ENCODE measurements at regions not wholly inside any gene's neighbourhood (a gene's known extent, or its start where the extent isn't known, plus 50 kb on each side); places are given as distances from the start of the nearest gene placed in this dataset.
"Not testable (repeated sequence)": the region's sequence is repeated elsewhere in the genome, so short reads cannot be mapped to it uniquely, and the experiment has no call there.

GRCh38 chr5:96171973-96172372, 210.3 kb upstream of the ELL2 start:
- not testable (repeated sequence) for DNase-seq (ENCODE audit: low read depth)

DNA sequence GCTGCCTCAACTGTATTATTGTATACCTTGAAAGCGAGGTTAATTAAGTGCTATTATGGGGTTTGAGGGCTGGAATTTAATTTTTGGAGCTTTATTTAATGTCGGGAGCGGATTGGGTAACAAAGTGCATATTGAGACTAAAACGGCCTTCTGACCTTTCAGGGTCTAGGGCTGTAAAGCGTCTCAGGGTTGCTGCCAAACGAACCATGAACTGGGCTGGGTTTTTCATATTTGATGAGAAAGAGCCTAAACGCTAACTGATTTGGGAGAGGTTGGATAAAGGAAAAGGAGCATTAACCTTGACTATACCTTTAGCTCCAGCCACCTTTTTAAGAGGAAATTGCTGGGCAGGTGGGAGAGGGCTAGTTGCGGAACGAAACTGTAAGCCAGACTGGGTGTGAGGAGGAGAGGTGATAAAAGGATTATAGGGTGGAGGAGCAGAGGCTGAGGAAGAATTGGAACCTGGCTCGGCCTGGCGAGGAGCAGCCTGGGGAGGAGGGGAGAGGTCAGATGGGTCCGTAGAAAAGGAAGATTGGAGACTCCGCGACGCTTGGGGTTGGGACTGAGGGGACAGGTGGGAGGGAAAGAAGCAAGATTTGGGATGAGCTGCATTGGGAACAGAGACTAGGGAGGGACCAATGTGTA, 209.0 kb upstream of the ELL2 start:
- not testable (repeated sequence) for DNase-seq (ENCODE audit: low read depth)

GRCh38 chr5:96168833-96169232, 207.2 kb upstream of the ELL2 start:
- not testable (repeated sequence) for DNase-seq (ENCODE audit: low read depth)

DNA sequence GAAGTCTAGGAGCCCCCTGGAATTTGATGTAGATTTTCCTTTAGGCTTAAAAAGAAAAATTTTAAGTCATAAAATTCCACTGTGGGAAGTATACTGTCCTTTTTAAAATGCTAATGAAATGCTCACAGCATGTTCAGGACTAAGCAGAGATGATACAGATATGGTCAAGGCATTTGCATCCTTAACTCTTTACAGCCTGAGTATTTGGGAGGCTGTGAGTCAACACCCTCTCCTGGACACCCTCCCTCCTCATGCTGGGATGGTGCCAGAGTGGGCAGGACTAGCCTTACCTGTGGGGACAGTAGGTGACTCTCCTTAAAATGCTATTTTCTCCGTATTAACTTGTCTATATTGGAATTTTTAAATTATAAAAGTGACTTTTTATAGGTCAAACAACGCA, 197.4 kb upstream of the ELL2 start:
- DNase-seq (ENCODE audit: low read depth), result no peak

DNA sequence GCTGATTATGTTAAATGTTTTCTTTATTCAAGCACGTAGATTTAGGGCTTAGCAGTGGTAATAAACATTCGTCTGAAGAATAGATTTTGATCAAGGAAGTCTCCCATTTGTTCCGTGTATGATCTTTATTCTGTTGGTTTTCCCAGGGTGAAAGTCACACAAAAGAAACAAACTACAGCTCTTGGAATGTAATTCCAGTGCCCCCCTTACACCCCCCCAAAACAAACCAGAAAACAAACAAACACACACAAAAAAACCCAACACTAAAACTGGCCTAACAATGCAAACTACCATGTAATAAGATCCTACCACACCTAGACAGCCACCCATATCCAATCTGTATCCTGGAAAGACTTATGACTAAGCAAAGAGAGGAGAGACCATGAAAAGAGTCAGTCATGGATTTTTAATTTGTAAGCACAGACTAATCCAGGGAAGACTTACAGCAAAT, 196.2 kb upstream of the ELL2 start:
- DNase-seq (ENCODE audit: low read depth), result no peak

DNA sequence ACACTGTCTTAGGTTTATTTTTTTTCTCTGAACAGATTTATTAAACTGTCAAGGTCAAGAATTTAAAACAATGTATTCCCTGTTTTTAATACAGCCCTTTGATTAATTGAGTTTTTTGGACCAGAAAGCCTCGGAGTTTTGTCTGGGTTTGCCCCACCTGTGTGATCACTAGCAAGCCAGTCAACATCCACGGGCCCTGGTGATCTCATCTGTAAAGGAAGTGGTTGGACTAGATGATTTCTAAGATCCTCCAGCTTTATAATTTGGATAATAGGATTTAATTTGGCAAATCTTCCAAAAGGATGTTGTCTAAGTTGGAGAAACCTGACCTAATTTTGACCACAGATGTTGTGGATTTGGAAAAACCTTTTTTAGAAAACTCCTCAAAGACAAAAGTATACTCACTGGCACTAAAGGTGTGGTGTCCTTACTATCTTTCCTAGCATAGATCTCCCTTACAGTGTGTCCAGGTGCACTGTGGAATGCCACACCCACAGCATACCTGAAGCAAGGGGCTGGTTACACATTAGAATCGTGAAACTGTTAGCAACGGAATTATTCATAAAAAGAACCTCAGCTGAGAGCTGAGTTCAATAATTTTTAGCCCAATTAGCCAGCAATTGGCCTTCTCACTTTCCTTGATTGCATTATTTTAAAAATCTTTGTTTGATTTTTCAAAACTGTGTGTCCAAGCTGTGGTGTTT, 195.6 kb upstream of the ELL2 start:
- DNase-seq (ENCODE audit: low read depth), result no peak

GRCh38 chr5:96155147-96155546, 193.5 kb upstream of the ELL2 start:
- no peak for DNase-seq (ENCODE audit: low read depth)

DNA sequence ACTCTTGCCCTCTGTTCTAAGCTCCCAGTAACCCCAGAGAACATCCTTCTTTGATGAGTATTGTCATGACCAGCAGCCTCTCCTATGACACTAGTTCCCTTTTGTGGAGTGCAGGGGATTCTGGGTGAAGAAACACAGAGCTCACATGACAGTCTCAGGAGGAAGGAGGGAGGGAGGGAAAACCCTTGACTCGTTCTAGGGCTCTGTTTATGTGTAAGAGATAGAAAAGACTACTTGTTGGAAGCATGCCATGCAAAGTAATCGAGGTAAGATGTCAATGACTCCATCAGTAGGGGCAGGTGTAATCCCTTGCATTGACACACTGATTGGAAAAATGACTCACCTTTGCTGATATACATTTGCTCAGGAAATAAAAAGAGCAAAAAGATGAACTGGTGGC, 190.2 kb upstream of the ELL2 start:
- no peak for DNase-seq (ENCODE audit: low read depth)

DNA sequence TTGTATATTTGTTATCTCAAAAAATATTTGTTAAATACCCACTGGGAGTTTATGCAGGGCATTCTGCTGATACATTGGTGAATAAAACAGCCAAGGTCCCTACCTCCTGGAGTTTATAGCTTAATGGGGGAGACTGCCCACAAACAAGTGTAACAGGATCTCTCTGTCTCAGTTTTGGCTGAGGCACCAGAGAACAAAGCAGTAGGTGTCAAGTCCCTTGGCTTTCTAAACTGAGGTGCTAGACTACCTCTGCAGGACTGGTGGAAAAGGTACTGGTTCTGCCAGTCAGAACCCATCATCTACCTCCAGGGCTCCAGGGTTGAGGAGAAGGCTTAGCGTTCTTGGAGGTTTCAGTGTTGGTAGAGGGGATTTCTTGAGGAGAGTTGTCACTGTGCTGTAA, 188.4 kb upstream of the ELL2 start:
- no peak for DNase-seq (ENCODE audit: low read depth)

DNA sequence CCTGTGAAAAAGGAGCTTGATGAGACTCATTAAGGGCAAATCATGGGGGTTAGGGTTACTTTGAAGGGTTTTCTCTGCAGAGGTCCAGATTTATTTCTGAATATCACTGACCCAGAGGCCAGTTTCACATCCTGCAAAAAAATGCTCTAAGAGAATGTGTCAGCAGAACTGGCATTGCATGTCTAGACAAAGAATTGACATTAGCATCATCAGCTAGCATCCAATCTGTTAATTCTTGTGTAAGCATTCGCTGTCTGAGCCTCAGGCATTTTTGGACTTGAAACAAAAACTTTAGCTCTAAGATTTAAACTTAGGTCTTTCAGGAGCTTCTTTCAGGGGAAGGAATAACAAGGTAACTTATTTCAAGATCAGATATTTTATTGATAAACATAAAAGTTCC, 187.9 kb upstream of the ELL2 start:
- no peak for DNase-seq (ENCODE audit: low read depth)

DNA sequence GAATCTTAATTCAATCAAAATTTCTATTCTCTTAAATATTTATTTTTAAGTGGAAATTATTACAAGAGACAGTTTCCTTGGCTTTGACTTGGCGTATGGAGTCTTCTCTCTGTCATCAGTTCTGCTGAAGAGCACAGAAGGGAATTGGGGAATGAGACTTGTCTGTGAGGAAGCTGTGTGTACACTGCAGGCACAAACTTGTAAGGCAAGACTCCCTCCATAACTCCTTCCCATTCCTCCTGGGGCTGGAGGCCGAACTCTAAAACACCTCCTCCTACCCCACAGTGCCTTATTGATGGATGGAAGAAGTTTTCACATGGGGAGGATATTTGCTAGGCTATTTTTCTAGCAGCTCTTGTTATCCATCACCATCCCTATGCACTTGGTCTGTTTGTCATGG, 187.4 kb upstream of the ELL2 start:
- DNase-seq (ENCODE audit: low read depth), result no peak

DNA sequence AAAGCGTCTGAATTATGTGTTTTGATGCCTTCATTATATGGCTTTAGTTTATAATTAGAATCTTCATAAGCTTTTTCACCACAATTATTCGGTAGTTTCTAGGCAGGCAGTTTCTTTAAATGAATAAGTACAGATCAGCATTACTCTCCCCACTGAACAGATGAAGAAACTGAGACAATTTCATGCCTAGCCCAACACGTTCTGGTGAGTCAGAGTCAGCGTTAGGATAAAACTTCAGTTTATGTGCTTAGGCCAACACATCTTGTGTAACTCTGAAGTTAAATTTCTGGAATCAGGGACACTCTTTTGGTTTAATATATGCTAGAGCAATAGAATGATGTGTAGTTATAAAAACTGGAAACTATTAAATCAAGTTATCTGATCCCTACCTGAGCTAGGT, 186.7 kb upstream of the ELL2 start:
- DNase-seq (ENCODE audit: low read depth), result no peak

GRCh38 chr5:96147866-96148265, 186.2 kb upstream of the ELL2 start:
- no peak for DNase-seq (ENCODE audit: low read depth)

DNA sequence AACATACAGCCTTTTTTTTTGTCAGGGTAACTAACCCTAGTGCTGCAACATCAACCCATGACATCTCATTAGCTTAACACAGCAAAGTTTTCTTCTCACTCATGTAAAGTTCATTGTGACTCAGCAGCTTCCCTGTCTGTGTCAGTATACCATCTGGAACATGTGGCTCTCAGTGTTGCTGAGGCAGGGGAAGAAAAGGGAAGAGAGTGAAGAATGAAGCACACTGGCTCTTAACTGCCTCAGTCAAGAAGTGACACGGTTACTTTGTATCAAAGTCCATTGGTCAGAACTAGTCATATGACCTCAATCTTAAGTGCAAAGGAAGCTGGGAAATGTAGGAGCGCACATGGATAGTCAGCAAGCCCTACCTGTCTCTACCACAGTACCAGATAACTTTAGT, 185.0 kb upstream of the ELL2 start:
- DNase-seq (ENCODE audit: low read depth), result no peak

DNA sequence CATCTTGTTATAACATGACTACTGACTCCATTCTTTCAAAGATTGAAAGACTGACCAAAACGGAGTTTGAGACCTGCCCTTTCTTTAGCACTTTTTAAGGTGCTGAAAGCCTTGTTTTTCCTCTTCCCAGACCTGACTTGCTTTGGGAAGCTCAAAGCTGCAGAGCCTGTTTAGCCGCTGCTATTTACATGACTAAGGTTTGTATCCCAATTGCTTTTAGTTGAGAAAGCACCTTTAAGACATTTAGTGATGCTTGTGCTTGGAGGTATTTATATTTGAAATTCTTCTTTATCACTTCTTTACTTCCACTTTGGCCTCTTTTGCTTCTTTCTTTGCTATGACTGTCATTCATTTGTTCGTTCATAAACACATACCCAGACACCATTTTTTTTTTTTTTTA, 182.6 kb upstream of the ELL2 start:
- no peak for DNase-seq (ENCODE audit: low read depth)

DNA sequence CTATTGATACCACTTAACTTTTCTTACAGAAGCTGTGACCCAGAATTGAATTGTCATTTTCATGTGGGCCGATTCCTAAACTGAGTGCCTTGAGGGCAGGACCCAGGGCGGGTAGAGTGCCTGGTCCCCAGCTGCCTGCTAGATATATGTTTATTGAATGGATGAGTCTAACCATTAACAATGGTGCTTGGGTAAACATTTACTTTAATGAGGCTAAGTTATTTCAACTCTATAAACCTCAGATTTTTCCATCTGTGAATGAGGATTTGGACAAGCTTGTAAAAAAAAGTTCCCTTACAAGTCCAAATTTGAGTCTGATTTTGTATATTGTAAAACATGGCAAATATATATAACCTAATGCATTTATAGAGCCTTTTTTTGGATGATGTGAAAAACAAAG, 181.8 kb upstream of the ELL2 start:
- DNase-seq (ENCODE audit: low read depth), result no peak

- DNase-seq (ENCODE audit: low read depth), result no peak
These were observed 181.3 kb upstream of the ELL2 start for GRCh38 chr5:96142786-96143434.

- no peak for DNase-seq (ENCODE audit: low read depth)
These were observed 180.6 kb upstream of the ELL2 start for GRCh38 chr5:96142184-96142781.

DNA sequence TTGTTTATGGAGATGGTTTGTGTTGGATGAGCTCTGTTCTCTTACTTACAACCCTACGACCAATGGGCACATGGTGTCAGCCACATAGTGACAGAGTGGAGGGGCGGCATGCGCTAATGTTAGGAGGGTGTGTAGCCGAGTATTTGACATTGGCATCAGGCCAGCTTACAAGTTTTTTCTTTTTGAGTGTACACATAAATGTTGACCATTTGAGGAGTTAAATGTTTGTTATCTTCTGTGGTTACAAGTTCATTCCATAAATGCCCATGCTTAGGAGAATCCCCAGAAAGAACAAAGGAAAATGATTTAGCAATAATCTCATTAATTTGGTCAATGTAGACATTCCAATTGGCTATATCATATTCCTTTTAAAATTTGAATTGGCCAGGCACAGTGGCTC, 180.1 kb upstream of the ELL2 start:
- DNase-seq (ENCODE audit: low read depth), result no peak

- no peak for DNase-seq (ENCODE audit: low read depth)
These were observed 178.8 kb upstream of the ELL2 start for GRCh38 chr5:96140496-96140895.

GRCh38 chr5:96140084-96140483, 178.4 kb upstream of the ELL2 start:
- DNase-seq (ENCODE audit: low read depth), result no peak

DNA sequence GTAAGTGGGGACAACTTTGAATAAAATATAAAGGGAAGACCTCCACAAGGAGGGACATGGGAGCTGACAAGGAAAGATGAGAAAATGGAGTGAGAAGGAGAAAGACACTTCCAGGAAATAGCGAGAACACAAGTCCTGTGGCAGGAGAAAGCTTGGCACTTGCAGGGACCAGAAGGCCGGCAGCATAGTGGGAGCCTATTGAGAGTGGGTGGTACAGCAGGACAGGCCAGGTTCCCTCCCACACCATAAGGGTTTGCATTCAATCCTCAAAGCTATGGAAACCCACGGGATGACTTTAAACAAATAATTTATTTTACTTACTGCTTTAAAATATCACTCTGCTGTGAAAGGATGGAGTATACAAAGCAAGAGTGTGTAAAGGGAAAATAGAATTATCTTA, 173.2 kb upstream of the ELL2 start:
- no peak for DNase-seq (ENCODE audit: low read depth)

Measured in activated T-helper 1 cell treated with Interleukin-2 at 50 U/mL for 16 hours (primary cell).